HUES64 (cell line): ENCODE measurements at regions not wholly inside any gene's neighbourhood (a gene's known extent, or its start where the extent isn't known, plus 50 kb on each side); places are given as distances from the start of the nearest gene placed in this dataset.

Source experiments
- H3K27ac ChIP-seq: 2 replicates; pipeline ENCODE4 v1.7.0; 2013; ENCODE audit warnings: low read depth, low read length, inconsistent platforms
- H3K27me3 ChIP-seq: 2 replicates; pipeline ENCODE4 v1.6.1; 2013; ENCODE audit warnings: mild to moderate bottlenecking, low read length; ENCODE audit not compliant: insufficient read depth
- H3K36me3 ChIP-seq: 2 replicates; pipeline ENCODE4 v1.6.1; 2013; ENCODE audit warnings: mild to moderate bottlenecking, low read length; ENCODE audit not compliant: insufficient read depth
- H3K4me1 ChIP-seq: 2 replicates; pipeline ENCODE4 v1.6.1; 2013; ENCODE audit warnings: mild to moderate bottlenecking, low read length, moderate library complexity; ENCODE audit not compliant: insufficient read depth
- H3K4me3 ChIP-seq: 2 replicates; pipeline ENCODE4 v1.5.1; 2013; ENCODE audit warnings: mild to moderate bottlenecking, low read length, moderate library complexity
- H3K9ac ChIP-seq: 2 replicates; pipeline ENCODE4 v1.6.1; 2013; ENCODE audit warnings: mild to moderate bottlenecking, low read depth, low read length
- H3K9me3 ChIP-seq: 2 replicates; pipeline ENCODE4 v1.6.1; 2013; ENCODE audit warnings: low read depth, low read length; ENCODE audit not compliant: insufficient read depth
- WGBS: fragments of 150-250, 120-280 bp; methylation state at CpG from one replicate; pipeline ENCODE4 v1.1.7; 2013; ENCODE audit warnings: missing lambda C conversion rate; 5-methylcytosine and 5-hydroxymethylcytosine counted together

GRCh38 chr3:178915365-178915764, 156.2 kb downstream of the ZMAT3 start:
- no peak overlapping the region for H3K27ac ChIP-seq
- 97% methylated on average over 2 of the region's 2 CpGs for WGBS

GRCh38 chr3:178907081-178907480, 164.5 kb downstream of the ZMAT3 start:
- H3K4me3 ChIP-seq = no peak overlapping the region
- no peaks in the 10 kb centered on the region for H3K27me3 ChIP-seq
- no peaks in the 10 kb centered on the region for H3K36me3 ChIP-seq
- WGBS = 88% methylated on average over 1 of the region's 1 CpG
- H3K27ac ChIP-seq = no peak overlapping the region
- no peak overlapping the region for H3K9ac ChIP-seq
- no peaks in the 10 kb centered on the region for H3K4me1 ChIP-seq
- H3K9me3 ChIP-seq = no peaks in the 10 kb centered on the region

More at GRCh38 chr3:178915365-178915764, 156.2 kb downstream of the ZMAT3 start:
- Histone ChIP-seq H3K9ac (no peak overlapping the region), H3K4me1 (no peaks in the 10 kb centered on the region), H3K9me3 (peaks cover 4% of the 10 kb centered on the region; the same call in 1 of the 2 replicates), H3K27me3 (no peaks in the 10 kb centered on the region), H3K4me3 (no peak overlapping the region), H3K36me3 (no peaks in the 10 kb centered on the region)

DNA sequence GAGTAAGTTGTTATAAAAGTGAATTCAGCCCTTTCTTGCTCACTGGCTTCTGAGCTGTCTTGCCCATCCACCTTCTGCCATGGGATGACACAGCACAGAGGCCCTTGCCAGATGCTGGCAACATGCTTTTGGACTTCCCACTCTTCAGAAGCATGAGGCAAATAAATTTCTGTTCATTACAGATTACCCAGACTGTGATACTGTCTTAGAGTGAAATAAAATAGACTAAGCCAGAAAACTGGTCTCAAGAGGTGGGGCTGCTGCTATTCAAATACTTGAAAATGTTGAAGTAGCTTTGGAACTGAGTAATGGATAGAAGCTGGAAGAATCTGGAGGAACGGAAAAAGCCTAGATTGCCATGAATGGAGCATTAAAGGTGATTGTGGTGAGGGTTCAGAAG, 170.4 kb downstream of the ZMAT3 start:
- Histone ChIP-seq H3K4me3 (no peak overlapping the region), H3K27me3 (no peaks in the 10 kb centered on the region), H3K27ac (no peak overlapping the region), H3K9ac (no peak overlapping the region), H3K4me1 (no peaks in the 10 kb centered on the region), H3K36me3 (no peaks in the 10 kb centered on the region), H3K9me3 (no peaks in the 10 kb centered on the region)
- WGBS = 96% methylated on average over 1 of the region's 1 CpG

DNA sequence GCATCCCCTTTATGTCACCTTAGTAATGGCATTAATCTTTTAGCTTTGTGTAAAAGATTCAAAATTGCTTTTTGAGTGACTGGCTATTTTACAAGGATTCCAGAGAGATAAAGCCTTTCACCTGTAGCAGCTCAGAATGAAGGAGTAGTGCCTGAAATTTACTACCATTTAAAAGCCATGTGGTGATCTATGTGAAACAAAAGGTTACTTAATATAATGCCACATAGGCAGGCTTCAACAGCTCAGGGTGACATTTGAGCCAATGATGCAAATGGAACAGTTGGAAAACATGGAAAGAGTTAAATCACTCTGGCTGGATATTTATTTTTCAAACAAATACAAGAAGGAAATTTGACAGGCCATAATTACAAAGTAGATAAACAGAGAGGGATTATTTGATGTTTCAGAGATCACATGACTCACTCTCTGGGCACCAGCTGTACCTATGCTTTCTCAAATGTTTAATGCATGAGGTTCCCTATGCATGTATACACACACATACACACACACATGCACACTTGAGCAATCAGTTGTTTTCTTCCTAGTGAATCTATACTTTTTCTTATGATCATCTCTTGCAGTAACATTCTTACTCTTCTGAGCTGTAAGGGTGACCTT, 171.5 kb downstream of the ZMAT3 start:
- Histone ChIP-seq H3K9ac (no peak overlapping the region), H3K27me3 (no peaks in the 10 kb centered on the region), H3K4me1 (no peaks in the 10 kb centered on the region), H3K27ac (no peak overlapping the region), H3K36me3 (no peaks in the 10 kb centered on the region), H3K4me3 (no peak overlapping the region), H3K9me3 (no peaks in the 10 kb centered on the region)

DNA sequence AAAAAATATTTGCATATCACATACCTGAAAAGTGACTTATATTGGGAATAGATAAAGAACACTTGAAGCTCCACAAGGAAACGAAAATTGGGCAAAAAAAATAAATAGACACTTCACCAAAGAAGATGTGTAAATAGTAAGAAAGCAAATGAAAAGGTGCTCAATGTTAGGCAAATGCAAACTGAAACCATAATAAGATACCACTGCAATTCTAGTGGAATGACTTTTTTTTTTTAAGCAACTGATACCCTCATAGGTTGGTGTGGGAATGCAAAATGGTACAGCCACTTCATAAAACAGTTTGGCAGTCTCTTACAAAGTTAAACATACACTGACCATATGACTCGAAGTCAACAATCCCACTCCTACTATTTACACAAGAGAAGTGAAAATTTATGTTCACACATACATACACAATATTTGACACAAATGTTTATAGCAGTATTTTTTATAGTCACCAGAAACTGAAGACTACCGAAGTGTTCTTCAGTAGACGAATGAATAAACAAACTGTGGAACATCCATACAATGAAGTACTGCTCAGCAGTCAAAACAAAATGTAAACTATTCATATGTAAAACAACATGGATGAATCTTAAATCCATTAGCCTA, 176.3 kb downstream of the ZMAT3 start:
- Histone ChIP-seq H3K9me3 (peaks cover 2% of the 10 kb centered on the region; the same call in 1 of the 2 replicates), H3K9ac (no peak overlapping the region), H3K27me3 (no peaks in the 10 kb centered on the region), H3K27ac (no peak overlapping the region), H3K4me3 (no peak overlapping the region), H3K4me1 (no peaks in the 10 kb centered on the region), H3K36me3 (no peaks in the 10 kb centered on the region)
- WGBS = 96% methylated on average over 4 of the region's 4 CpGs
